Dedifferentiated amniotic fluid mesenchymal stem cell (primary cell): ENCODE measurements at regions not wholly inside any gene's neighbourhood (a gene's known extent, or its start where the extent isn't known, plus 50 kb on each side); places are given as distances from the start of the nearest gene placed in this dataset.

Experiments
- DNase-seq: peaks from one replicate; pipeline ENCODE4 v3.0.0-alpha.2; 2016; ENCODE audit errors: extremely low spot score

GRCh38 chr3:39748763-39749162 is 60.6 kb upstream of the MYRIP start:
- no peak for DNase-seq

DNA sequence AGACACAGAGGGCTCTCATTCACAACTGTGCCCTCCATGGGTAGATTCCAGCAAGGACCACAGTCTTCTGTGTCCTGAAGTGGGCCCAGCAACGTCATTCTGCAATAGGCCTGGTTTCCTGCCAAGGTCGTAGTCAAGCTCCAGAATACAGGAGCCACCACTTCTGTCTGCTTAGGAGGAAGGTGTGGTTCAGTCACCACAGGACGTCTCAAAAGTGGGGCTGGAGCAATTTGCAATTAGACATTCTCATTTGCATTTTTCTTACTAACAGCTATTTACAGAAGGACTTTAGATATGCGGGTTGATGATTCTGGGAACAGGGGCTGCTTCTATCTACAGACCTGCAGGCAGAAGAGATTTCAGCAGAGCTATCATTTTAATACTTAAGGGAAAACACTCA is 58.7 kb upstream of the MYRIP start:
- no peak for DNase-seq

- DNase-seq, result no peak
Measured at GRCh38 chr3:39751286-39751685, 58.1 kb upstream of the MYRIP start.

DNA sequence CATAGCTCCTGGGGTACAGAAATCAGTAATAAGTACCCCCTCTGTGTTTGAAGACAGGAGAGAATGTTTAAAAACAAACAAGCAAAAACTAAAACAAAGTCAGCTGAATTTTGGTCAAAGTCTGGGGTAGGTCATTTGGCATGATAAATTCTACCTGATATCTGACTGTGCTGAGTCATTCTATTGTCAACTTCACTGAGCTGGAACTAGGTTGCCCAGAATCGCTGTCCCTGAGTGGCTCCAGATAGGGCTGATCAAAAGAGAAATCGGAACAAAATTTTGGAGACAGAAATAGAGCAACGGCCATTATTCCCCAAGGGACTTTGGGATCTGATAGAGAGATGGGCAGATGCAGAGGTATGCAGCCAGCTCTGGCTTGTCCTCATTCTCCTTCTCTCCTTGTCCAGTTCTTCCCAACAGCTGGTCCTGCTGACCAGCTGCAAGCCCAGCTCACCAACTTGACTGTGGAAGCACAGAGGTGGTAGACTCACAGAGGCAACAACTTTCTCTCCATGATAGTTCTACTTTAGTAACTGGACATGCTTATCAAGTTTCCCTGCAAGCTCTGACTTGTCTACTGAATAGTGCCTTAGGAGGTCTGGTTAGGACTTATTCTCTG is 57.3 kb upstream of the MYRIP start:
- DNase-seq, result no peak

- DNase-seq, result no peak
Measured at GRCh38 chr3:39752751-39753150, 56.7 kb upstream of the MYRIP start.

DNA sequence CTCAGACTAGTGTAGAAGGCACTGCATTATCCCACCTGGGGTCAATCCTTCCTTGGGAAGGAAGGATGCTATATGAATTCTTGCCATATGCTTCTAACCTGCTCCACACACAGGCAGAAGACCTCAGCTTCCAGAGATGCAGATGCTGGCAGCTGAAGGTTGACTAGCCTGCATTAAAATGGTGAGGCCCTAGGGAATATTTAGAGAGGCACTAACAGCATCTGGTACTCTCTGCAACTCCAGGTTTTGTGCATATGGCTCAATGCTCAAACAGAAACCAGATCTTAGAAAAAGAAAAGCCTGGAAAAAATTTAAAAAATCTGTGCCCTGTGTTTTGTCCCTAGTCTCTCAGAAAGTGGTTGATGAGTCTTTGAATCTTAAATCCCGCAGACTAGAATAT is 56.0 kb upstream of the MYRIP start:
- DNase-seq, result no peak

- DNase-seq, result no peak
Measured at GRCh38 chr3:39754549-39754948, 54.9 kb upstream of the MYRIP start.

GRCh38 chr3:39755100-39755499 is 54.3 kb upstream of the MYRIP start:
- no peak for DNase-seq

GRCh38 chr3:39757307-39757706 is 52.1 kb upstream of the MYRIP start:
- DNase-seq, result no peak
